OCI-LY7 (cell line): ENCODE measurements at regions not wholly inside any gene's neighbourhood (a gene's known extent, or its start where the extent isn't known, plus 50 kb on each side); places are given as distances from the start of the nearest gene placed in this dataset.

Experiments used
- EZH2phosphoT487 ChIP-seq: fragments of 200-600 bp; sonication (generic); IDR thresholded peaks from 2 replicates; pipeline ENCODE4 v1.6.1; 2018; ENCODE audit warnings: low read depth, borderline replicate concordance, mild to moderate bottlenecking, mixed run types, antibody characterized with exemption, low read length, moderate library complexity, mixed read lengths
- TF ChIP-seq, protein P1 (sequence below): fragments of 200-600 bp; sonication (generic); conservative IDR thresholded peaks from 2 replicates; pipeline ENCODE4 v1.5.1; 2014; ENCODE audit warnings: mild to moderate bottlenecking, antibody characterized with exemption, low read length, moderate library complexity, mixed read lengths

DNA sequence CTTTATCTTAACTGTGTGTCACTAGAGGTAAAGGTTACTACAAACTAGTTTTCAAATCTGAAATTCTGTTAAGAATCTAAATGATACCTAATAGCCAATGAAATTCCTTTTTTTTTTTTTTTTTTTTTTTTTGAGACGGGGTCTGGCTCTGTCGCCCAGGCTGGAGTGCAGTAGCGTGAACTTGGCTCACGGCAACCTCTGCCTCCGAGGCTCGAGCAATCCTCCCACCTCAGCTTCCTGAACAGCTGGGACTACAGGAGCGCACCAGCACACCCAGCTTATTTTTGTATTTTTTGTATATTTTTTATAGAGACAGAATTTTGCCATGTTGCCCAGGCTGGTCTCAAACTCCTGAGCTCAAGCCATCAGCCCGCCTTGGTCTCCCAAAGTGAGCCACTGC, 160.3 kb upstream of the NEBL start:
- TF ChIP-seq, protein P1, sequence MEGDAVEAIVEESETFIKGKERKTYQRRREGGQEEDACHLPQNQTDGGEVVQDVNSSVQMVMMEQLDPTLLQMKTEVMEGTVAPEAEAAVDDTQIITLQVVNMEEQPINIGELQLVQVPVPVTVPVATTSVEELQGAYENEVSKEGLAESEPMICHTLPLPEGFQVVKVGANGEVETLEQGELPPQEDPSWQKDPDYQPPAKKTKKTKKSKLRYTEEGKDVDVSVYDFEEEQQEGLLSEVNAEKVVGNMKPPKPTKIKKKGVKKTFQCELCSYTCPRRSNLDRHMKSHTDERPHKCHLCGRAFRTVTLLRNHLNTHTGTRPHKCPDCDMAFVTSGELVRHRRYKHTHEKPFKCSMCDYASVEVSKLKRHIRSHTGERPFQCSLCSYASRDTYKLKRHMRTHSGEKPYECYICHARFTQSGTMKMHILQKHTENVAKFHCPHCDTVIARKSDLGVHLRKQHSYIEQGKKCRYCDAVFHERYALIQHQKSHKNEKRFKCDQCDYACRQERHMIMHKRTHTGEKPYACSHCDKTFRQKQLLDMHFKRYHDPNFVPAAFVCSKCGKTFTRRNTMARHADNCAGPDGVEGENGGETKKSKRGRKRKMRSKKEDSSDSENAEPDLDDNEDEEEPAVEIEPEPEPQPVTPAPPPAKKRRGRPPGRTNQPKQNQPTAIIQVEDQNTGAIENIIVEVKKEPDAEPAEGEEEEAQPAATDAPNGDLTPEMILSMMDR: no peak
- TF ChIP-seq EZH2phosphoT487: no peak
